Activated naive CD8-positive, alpha-beta T cell treated with anti-CD3 and anti-CD28 coated beads, Interleukin-2, amount 50 U/mL, for 16 hours (primary cell): ENCODE measurements at regions not wholly inside any gene's neighbourhood (a gene's known extent, or its start where the extent isn't known, plus 50 kb on each side); places are given as distances from the start of the nearest gene placed in this dataset.

Experiments
- DNase-seq: peaks from one replicate; pipeline ENCODE4 v3.0.0-alpha.2; 2020; ENCODE audit warnings: low read depth, low spot score

GRCh38 chr5:175286981-175287380 is 157.0 kb downstream of the DRD1 start:
- no peak for DNase-seq

- no peak for DNase-seq
Observed at GRCh38 chr5:175285261-175285660, 158.7 kb downstream of the DRD1 start.

GRCh38 chr5:175284806-175285205 is 159.2 kb downstream of the DRD1 start:
- no peak for DNase-seq

- no peak for DNase-seq
Observed at GRCh38 chr5:175282611-175283225, 161.3 kb downstream of the DRD1 start.

GRCh38 chr5:175281714-175282113 is 162.3 kb downstream of the DRD1 start:
- no peak for DNase-seq

GRCh38 chr5:175281257-175281656 is 162.7 kb downstream of the DRD1 start:
- no peak for DNase-seq

GRCh38 chr5:175279506-175279905 is 164.5 kb downstream of the DRD1 start:
- DNase-seq = no peak

GRCh38 chr5:175275748-175276147 is 168.2 kb downstream of the DRD1 start:
- no peak for DNase-seq

- no peak for DNase-seq
Observed at GRCh38 chr5:175275097-175275496, 168.9 kb downstream of the DRD1 start.

- DNase-seq = no peak
Observed at GRCh38 chr5:175274171-175274570, 169.8 kb downstream of the DRD1 start.

- DNase-seq = no peak
Observed at GRCh38 chr5:175264406-175264805, 179.6 kb downstream of the DRD1 start.

- DNase-seq = no peak
Observed at GRCh38 chr5:175263776-175264175, 180.2 kb downstream of the DRD1 start.

- DNase-seq = no peak
Observed at GRCh38 chr5:175261526-175261925, 182.5 kb downstream of the DRD1 start.

GRCh38 chr5:175261037-175261436 is 182.9 kb downstream of the DRD1 start:
- DNase-seq = no peak

- no peak for DNase-seq
Observed at GRCh38 chr5:175257847-175258194, 186.2 kb downstream of the DRD1 start.

- DNase-seq = no peak
Observed at GRCh38 chr5:175257128-175257846, 186.7 kb downstream of the DRD1 start.

GRCh38 chr5:175254155-175254554 is 189.8 kb downstream of the DRD1 start:
- no peak for DNase-seq

- no peak for DNase-seq
Observed at GRCh38 chr5:175253597-175253996, 190.4 kb downstream of the DRD1 start.

GRCh38 chr5:175252234-175252805 is 191.7 kb downstream of the DRD1 start:
- DNase-seq = no peak

GRCh38 chr5:175250426-175250825 is 193.6 kb downstream of the DRD1 start:
- DNase-seq = no peak

- no peak for DNase-seq
Observed at GRCh38 chr5:175248416-175248905, 195.5 kb downstream of the DRD1 start.

- DNase-seq = no peak
Observed at GRCh38 chr5:175246889-175247520, 197.0 kb downstream of the DRD1 start.
